T-cell (primary cell): ENCODE measurements at regions not wholly inside any gene's neighbourhood (a gene's known extent, or its start where the extent isn't known, plus 50 kb on each side); places are given as distances from the start of the nearest gene placed in this dataset.

Experiments
- ATAC-seq, 4 experiments: fragments of 200-7000 bp in 3 of 4; fragments of 150-1000 bp in 1 of 4; cut with Tn5 transposase; replicated peaks in 1 of 4; 1 replicate in 3 of 4; 2 replicates in 1 of 4; pipeline ENCODE4 v1.10.0; 2021; ENCODE audit warnings: moderate library complexity in 3 of 4, mild to moderate bottlenecking in 2 of 4, moderate number of reproducible peaks in 1 of 4
- CTCF ChIA-PET, 2 donors: fragments of 300-600 bp; sonication (Branson Sonifier 250); formaldehyde crosslinking; loops; one replicate each; lab custom pipeline; 2022; ENCODE audit warnings: antibody characterized with exemption in 2 of 2; lab: Charles Lee
- POLR2A ChIA-PET, 2 donors: fragments of 300-600 bp; sonication (Branson Sonifier 250); formaldehyde crosslinking; loops; one replicate each; lab custom pipeline; 2022; ENCODE audit warnings: antibody characterized with exemption in 2 of 2; lab: Charles Lee
- DNase-seq, 35 experiments: peaks; one replicate each; pipeline versions ENCODE4 v3.0.0 to v3.0.0-alpha.2; 2013 to 2023
- H3K27ac ChIP-seq: one replicate; pipeline ENCODE4 v1.5.1; 2013; ENCODE audit warnings: low read length
- H3K27me3 ChIP-seq, 2 experiments: replicated peaks in 1 of 2; 1 replicate in 1 of 2; 2 replicates in 1 of 2; pipeline versions ENCODE4 v1.6.1 to v1.7.0; 2013; ENCODE audit warnings: low read length in 1 of 2, mixed read lengths in 1 of 2; ENCODE audit not compliant: control insufficient read depth in 2 of 2, insufficient read depth in 2 of 2; ENCODE audit errors: extremely low read depth in 1 of 2
- H3K36me3 ChIP-seq, 2 donors: 1 replicate in 1 of 2; 2 replicates in 1 of 2; pipeline versions ENCODE4 v1.6.1 to v1.7.0; 2013; ENCODE audit warnings: low read length in 1 of 2; ENCODE audit not compliant: control insufficient read depth in 2 of 2, insufficient read depth in 1 of 2; ENCODE audit errors: extremely low read depth in 1 of 2
- H3K4me1 ChIP-seq, 2 experiments: 1 replicate in 1 of 2; 2 replicates in 1 of 2; pipeline versions ENCODE4 v1.6.1 to v1.7.0; 2013; ENCODE audit warnings: low read length in 2 of 2, mixed read lengths in 1 of 2; ENCODE audit not compliant: insufficient read depth in 2 of 2, control insufficient read depth in 1 of 2; ENCODE audit errors: extremely low read depth in 1 of 2
- H3K4me3 ChIP-seq, 2 donors: 1 replicate in 1 of 2; 2 replicates in 1 of 2; pipeline versions ENCODE4 v1.5.1 to v1.7.0; 2013; ENCODE audit warnings: mild to moderate bottlenecking in 2 of 2, low read length in 1 of 2, moderate library complexity in 1 of 2; ENCODE audit not compliant: control insufficient read depth in 1 of 2; ENCODE audit errors: extremely low read depth in 1 of 2
- H3K9me3 ChIP-seq: 2 replicates; pipeline ENCODE4 v1.7.0; 2013
- H3K27ac Mint-ChIP-seq, 2 donors: one replicate each; pipeline ENCODE4 v1.8.0; 2020 to 2021; ENCODE audit warnings: mild to moderate bottlenecking in 2 of 2, mixed read lengths in 2 of 2
- H3K27me3 Mint-ChIP-seq, 2 donors: one replicate each; pipeline ENCODE4 v1.8.0; 2021 to 2022; ENCODE audit warnings: mixed read lengths in 2 of 2
- H3K36me3 Mint-ChIP-seq: one replicate; pipeline ENCODE4 v1.8.0; 2021; ENCODE audit warnings: mixed read lengths
- H3K4me1 Mint-ChIP-seq, 3 donors: one replicate each; pipeline ENCODE4 v1.8.0; 2020 to 2022; ENCODE audit warnings: mixed read lengths in 3 of 3, mild to moderate bottlenecking in 1 of 3
- H3K4me3 Mint-ChIP-seq, 3 donors: one replicate each; pipeline ENCODE4 v1.8.0; 2020 to 2022; ENCODE audit warnings: mild to moderate bottlenecking in 3 of 3, mixed read lengths in 3 of 3, moderate library complexity in 3 of 3
- H3K9me3 Mint-ChIP-seq, 3 donors: one replicate each; pipeline ENCODE4 v1.8.0; 2020 to 2022; ENCODE audit warnings: mixed read lengths in 3 of 3
- WGBS: methylation state at CpG from one replicate; pipeline ENCODE4 v1.1.5; 2013; ENCODE audit warnings: missing lambda C conversion rate; ENCODE audit not compliant: insufficient coverage; 5-methylcytosine and 5-hydroxymethylcytosine counted together

- Histone ChIP-seq H3K4me3 (peak overlapping the region in 1 of 2 donors; percentile 12), H3K9me3 (no peaks in the 10 kb centered on the region), H3K4me1 (peaks cover 30 to 44% of the 10 kb centered on the region in 2 experiments), H3K27ac (no peak overlapping the region), H3K27me3 (peaks cover 0 to 31% of the 10 kb centered on the region in 2 experiments), H3K36me3 (no peaks in the 10 kb centered on the region)
- H3K27ac Mint-ChIP-seq, result no peak overlapping the region
- peaks cover 0 to 1% of the 10 kb centered on the region in 2 donors for H3K27me3 Mint-ChIP-seq
- peaks cover 25 to 30% (median 28%) of the 10 kb centered on the region in 3 donors for H3K4me1 Mint-ChIP-seq
- H3K4me3 Mint-ChIP-seq, result peak overlapping the region in 2 of 3 donors; percentile 58 to 79
- ChIA-PET CTCF (no interaction called here), POLR2A (interaction anchor here in 1 of 2 donors (0.8 kb wide), 1 partner anchor 12 kb away, joined by 3 read pairs; no protein-coding TSS in a partner anchor)
- peaks cover 8% of the 10 kb centered on the region for H3K36me3 Mint-ChIP-seq
- DNase-seq (peak in 11 of 35 experiments; percentile 12 to 57 (median 21)), ATAC-seq (peak in 3 of 4 experiments; percentile 11 to 41 (median 26))
- WGBS, result 62% methylated on average over 15 of the region's 15 CpGs
- peaks cover 0 to 15% (median 12%) of the 10 kb centered on the region in 3 donors for H3K9me3 Mint-ChIP-seq
Measured at GRCh38 chr7:380139-380485, 90.1 kb downstream of the FOXL3 start.

- H3K4me3 Mint-ChIP-seq, result peak overlapping the region in 1 of 3 donors; percentile 79
- CTCF ChIA-PET, result interaction anchor here in 1 of 2 donors (0.5 to 0.8 kb wide), 2 partner anchors 233 to 284 kb away, joined by 3 to 4 read pairs; no protein-coding TSS in a partner anchor
Measured at GRCh38 chr7:380711-381210, 90.8 kb downstream of the FOXL3 start.

GRCh38 chr7:381211-382042 is 91.5 kb downstream of the FOXL3 start:
- peak overlapping the region in 1 of 2 donors; percentile 48 for H3K4me3 ChIP-seq
- H3K36me3 ChIP-seq, result no peaks in the 10 kb centered on the region
- peak overlapping the region; percentile 36 for H3K27ac ChIP-seq
- Mint-ChIP-seq H3K27me3 (peaks cover 0 to under 1% of the 10 kb centered on the region in 2 donors), H3K27ac (peak overlapping the region; percentile 58 to 75), H3K4me3 (peak overlapping the region; percentile 34 to 79 (median 41)), H3K9me3 (peaks cover 0 to 15% (median 12%) of the 10 kb centered on the region in 3 donors), H3K4me1 (peaks cover 25 to 30% (median 28%) of the 10 kb centered on the region in 3 donors), H3K36me3 (peaks cover 8% of the 10 kb centered on the region)
- H3K27me3 ChIP-seq, result peaks cover 0 to 23% of the 10 kb centered on the region in 2 experiments
- WGBS, result 46% methylated on average over 23 of the region's 23 CpGs
- DNase-seq, result peak in 32 of 35 experiments; percentile 19 to 72 (median 40)
- ChIA-PET CTCF (interaction anchor here in 1 of 2 donors (0.8 kb wide), 1 partner anchor 284 kb away, joined by 3 read pairs; no protein-coding TSS in a partner anchor), POLR2A (interaction anchor here in 1 of 2 donors (0.6 kb wide), 1 partner anchor 583 kb away, joined by 3 read pairs; no protein-coding TSS in a partner anchor)
- H3K4me1 ChIP-seq, result peaks cover 30 to 40% of the 10 kb centered on the region in 2 experiments
- peak; percentile 77 to 96 (median 82) for ATAC-seq
- no peaks in the 10 kb centered on the region for H3K9me3 ChIP-seq

More at GRCh38 chr7:380711-381210, 90.8 kb downstream of the FOXL3 start:
- no peaks in the 10 kb centered on the region for H3K9me3 ChIP-seq
- ATAC-seq, result no peak
- H3K27me3 ChIP-seq, result peaks cover 0 to 30% of the 10 kb centered on the region in 2 experiments
- 87% methylated on average over 8 of the region's 8 CpGs for WGBS
- Mint-ChIP-seq H3K9me3 (peaks cover 0 to 15% (median 12%) of the 10 kb centered on the region in 3 donors), H3K4me1 (peaks cover 25 to 30% (median 28%) of the 10 kb centered on the region in 3 donors), H3K36me3 (peaks cover 8% of the 10 kb centered on the region), H3K27ac (no peak overlapping the region), H3K27me3 (peaks cover 0 to 1% of the 10 kb centered on the region in 2 donors)
- peaks cover 30 to 44% of the 10 kb centered on the region in 2 experiments for H3K4me1 ChIP-seq
- POLR2A ChIA-PET, result interaction anchor here in 1 of 2 donors (0.6 to 0.8 kb wide), 2 partner anchors 13 to 583 kb away, joined by 3 read pairs; no protein-coding TSS in a partner anchor
- H3K4me3 ChIP-seq, result no peak overlapping the region
- no peaks in the 10 kb centered on the region for H3K36me3 ChIP-seq
- peak in 2 of 35 experiments; percentile 12 to 21 for DNase-seq
- H3K27ac ChIP-seq, result no peak overlapping the region

GRCh38 chr7:382043-382400 is 92.1 kb downstream of the FOXL3 start:
- H3K9me3 Mint-ChIP-seq, result peaks cover 0 to 15% (median 12%) of the 10 kb centered on the region in 3 donors
- Histone ChIP-seq H3K9me3 (no peaks in the 10 kb centered on the region), H3K4me3 (peak overlapping the region in 1 of 2 donors; percentile 48), H3K36me3 (no peaks in the 10 kb centered on the region), H3K4me1 (peaks cover 30 to 38% of the 10 kb centered on the region in 2 experiments), H3K27ac (peak overlapping the region; percentile 13), H3K27me3 (peaks cover 0 to 17% of the 10 kb centered on the region in 2 experiments)
- peak overlapping the region in 1 of 3 donors; percentile 79 for H3K4me3 Mint-ChIP-seq
- CTCF ChIA-PET, result no interaction called here
- no peaks in the 10 kb centered on the region for H3K27me3 Mint-ChIP-seq
- H3K27ac Mint-ChIP-seq, result peak overlapping the region; percentile 58 to 75
- H3K4me1 Mint-ChIP-seq, result peaks cover 25 to 30% (median 28%) of the 10 kb centered on the region in 3 donors
- POLR2A ChIA-PET, result no interaction called here
- WGBS, result 47% methylated on average over 2 of the region's 5 CpGs
- no peak for ATAC-seq
- no peak for DNase-seq
- peaks cover 8% of the 10 kb centered on the region for H3K36me3 Mint-ChIP-seq

GRCh38 chr7:386385-386784 is 96.4 kb downstream of the FOXL3 start:
- H3K27ac ChIP-seq, result no peak overlapping the region
- POLR2A ChIA-PET, result no interaction called here
- CTCF ChIA-PET, result no interaction called here
- ATAC-seq, result no peak
- H3K36me3 ChIP-seq, result no peaks in the 10 kb centered on the region
- Mint-ChIP-seq H3K27me3 (no peaks in the 10 kb centered on the region), H3K27ac (no peak overlapping the region), H3K9me3 (peaks cover 0 to 15% (median 12%) of the 10 kb centered on the region in 3 donors), H3K4me1 (peaks cover 13 to 17% (median 15%) of the 10 kb centered on the region in 3 donors), H3K36me3 (peaks cover 8% of the 10 kb centered on the region), H3K4me3 (no peak overlapping the region)
- H3K27me3 ChIP-seq, result peaks cover 0 to 3% of the 10 kb centered on the region in 2 experiments
- H3K4me1 ChIP-seq, result peaks cover 14 to 20% of the 10 kb centered on the region in 2 experiments
- H3K4me3 ChIP-seq, result no peak overlapping the region
- no peak for DNase-seq
- WGBS, result 90% methylated on average over 9 of the region's 11 CpGs
- no peaks in the 10 kb centered on the region for H3K9me3 ChIP-seq
